DOHH2 (cell line): ENCODE measurements at regions not wholly inside any gene's neighbourhood (a gene's known extent, or its start where the extent isn't known, plus 50 kb on each side); places are given as distances from the start of the nearest gene placed in this dataset.

Experiments used
- H3F3A ChIP-seq: fragments of 200-600 bp; sonication (generic), shearing (Covaris generic); 2 replicates; pipeline ENCODE4 v1.6.0; 2016; ENCODE audit warnings: antibody characterized with exemption, mild to moderate bottlenecking; ENCODE audit not compliant: control insufficient read depth, insufficient read depth
- H3K27ac ChIP-seq: fragments of 200-600 bp; sonication (generic); 2 replicates; pipeline ENCODE4 v1.5.1; 2014; ENCODE audit warnings: low read depth, mild to moderate bottlenecking, low read length, moderate library complexity
- H3K27me3 ChIP-seq: fragments of 200-600 bp; sonication (generic); 2 replicates; pipeline ENCODE4 v1.6.1; 2014; ENCODE audit warnings: mild to moderate bottlenecking, low read length, mixed read lengths; ENCODE audit not compliant: control insufficient read depth
- H3K36me3 ChIP-seq: fragments of 200-600 bp; sonication (generic); 2 replicates; pipeline ENCODE4 v1.6.1; 2014; ENCODE audit warnings: mild to moderate bottlenecking, low read length, moderate library complexity, mixed read lengths; ENCODE audit not compliant: control insufficient read depth
- H3K4me1 ChIP-seq: fragments of 200-600 bp; sonication (generic); 2 replicates; pipeline ENCODE4 v1.6.1; 2014; ENCODE audit warnings: mild to moderate bottlenecking, low read length, mixed read lengths; ENCODE audit not compliant: control insufficient read depth
- H3K4me2 ChIP-seq: fragments of 200-600 bp; sonication (generic); 2 replicates; pipeline ENCODE4 v1.6.0; 2014; ENCODE audit warnings: mild to moderate bottlenecking, low read length, moderate library complexity
- H3K4me3 ChIP-seq: fragments of 200-600 bp; sonication (generic); 2 replicates; pipeline ENCODE4 v1.5.1; 2014; ENCODE audit warnings: mild to moderate bottlenecking, low read length, mixed read lengths
- H3K79me2 ChIP-seq: fragments of 200-600 bp; sonication (generic); 2 replicates; pipeline ENCODE4 v1.6.1; 2014; ENCODE audit warnings: mild to moderate bottlenecking, low read length, mixed read lengths; ENCODE audit not compliant: control insufficient read depth
- H3K9me2 ChIP-seq: fragments of 200-600 bp; sonication (generic); replicated peaks from 2 replicates; pipeline ENCODE4 v1.6.1; 2014; ENCODE audit warnings: mild to moderate bottlenecking, low read length, mixed read lengths; ENCODE audit not compliant: control insufficient read depth
- H3K9me3 ChIP-seq: fragments of 200-600 bp; sonication (generic); 2 replicates; pipeline ENCODE4 v1.6.1; 2014; ENCODE audit warnings: antibody characterized with exemption, low read length, mixed read lengths; ENCODE audit not compliant: control insufficient read depth, insufficient read depth
- H4K20me1 ChIP-seq: fragments of 200-600 bp; sonication (generic); 2 replicates; pipeline ENCODE4 v1.6.0; 2014; ENCODE audit warnings: low read depth, mild to moderate bottlenecking, antibody characterized with exemption, low read length, moderate library complexity; ENCODE audit not compliant: control insufficient read depth, insufficient read depth
- CTCF ChIP-seq: fragments of 200-600 bp; sonication (generic); IDR thresholded peaks from one replicate; pipeline ENCODE4 v1.5.1; 2014; ENCODE audit warnings: antibody characterized with exemption, mild to moderate bottlenecking, low read depth, low read length; ENCODE audit not compliant: poor library complexity, severe bottlenecking
- EZH2phosphoT487 ChIP-seq: fragments of 200-600 bp; sonication (generic); IDR thresholded peaks from 2 replicates; pipeline ENCODE4 v1.6.1; 2017; ENCODE audit warnings: borderline replicate concordance, mild to moderate bottlenecking, antibody characterized with exemption, low read length, moderate library complexity, mixed read lengths

GRCh38 chr1:209323743-209324142 lies 259.8 kb upstream of the CAMK1G start:
- no peak for TF ChIP-seq CTCF
- no peak for TF ChIP-seq EZH2phosphoT487
- no peaks in the 10 kb centered on the region for H3K27me3 ChIP-seq
- no peak overlapping the region for H3K4me2 ChIP-seq
- no peaks in the 10 kb centered on the region for H3K4me1 ChIP-seq
- H3K36me3 ChIP-seq = no peaks in the 10 kb centered on the region
- no peak overlapping the region for H3K27ac ChIP-seq
- no peaks in the 10 kb centered on the region for H3K79me2 ChIP-seq
- no peaks in the 10 kb centered on the region for H3F3A ChIP-seq
- H4K20me1 ChIP-seq = no peaks in the 10 kb centered on the region
- no peak overlapping the region for H3K4me3 ChIP-seq
- H3K9me3 ChIP-seq = no peaks in the 10 kb centered on the region; the same call in 1 of the 2 replicates
- no peaks in the 10 kb centered on the region for H3K9me2 ChIP-seq

- no peaks in the 10 kb centered on the region for H3K4me1 ChIP-seq
- H3K9me2 ChIP-seq = no peaks in the 10 kb centered on the region
- H3K36me3 ChIP-seq = no peaks in the 10 kb centered on the region
- no peak for TF ChIP-seq CTCF
- TF ChIP-seq EZH2phosphoT487 = no peak
- no peaks in the 10 kb centered on the region for H3F3A ChIP-seq
- H3K27me3 ChIP-seq = no peaks in the 10 kb centered on the region
- no peaks in the 10 kb centered on the region for H3K79me2 ChIP-seq
- no peak overlapping the region for H3K4me2 ChIP-seq
- no peak overlapping the region for H3K4me3 ChIP-seq
- H4K20me1 ChIP-seq = no peaks in the 10 kb centered on the region
- H3K27ac ChIP-seq = no peak overlapping the region
- no peaks in the 10 kb centered on the region; the same call in 1 of the 2 replicates for H3K9me3 ChIP-seq
Observed at GRCh38 chr1:209324901-209325871, 258.3 kb upstream of the CAMK1G start.

- no peaks in the 10 kb centered on the region for H3K27me3 ChIP-seq
- H4K20me1 ChIP-seq = no peaks in the 10 kb centered on the region
- H3K4me1 ChIP-seq = no peaks in the 10 kb centered on the region
- no peak for TF ChIP-seq CTCF
- no peak for TF ChIP-seq EZH2phosphoT487
- no peaks in the 10 kb centered on the region for H3F3A ChIP-seq
- H3K27ac ChIP-seq = no peak overlapping the region
- H3K4me3 ChIP-seq = no peak overlapping the region
- no peak overlapping the region for H3K4me2 ChIP-seq
- no peaks in the 10 kb centered on the region for H3K79me2 ChIP-seq
- no peaks in the 10 kb centered on the region for H3K9me3 ChIP-seq
- no peaks in the 10 kb centered on the region for H3K36me3 ChIP-seq
- H3K9me2 ChIP-seq = no peaks in the 10 kb centered on the region
Observed at GRCh38 chr1:209326076-209326475, 257.4 kb upstream of the CAMK1G start.
